SHP77 (cell line): ENCODE measurements at regions not wholly inside any gene's neighbourhood (a gene's known extent, or its start where the extent isn't known, plus 50 kb on each side); places are given as distances from the start of the nearest gene placed in this dataset.
A peak's percentile ranks its signal among the peaks of the same experiment; 100 is the strongest.

Experiments
- DNase-seq, 2 experiments: peaks; one replicate each; lab custom pipeline; 2025; lab: John Stamatoyannopoulos, UW

DNA sequence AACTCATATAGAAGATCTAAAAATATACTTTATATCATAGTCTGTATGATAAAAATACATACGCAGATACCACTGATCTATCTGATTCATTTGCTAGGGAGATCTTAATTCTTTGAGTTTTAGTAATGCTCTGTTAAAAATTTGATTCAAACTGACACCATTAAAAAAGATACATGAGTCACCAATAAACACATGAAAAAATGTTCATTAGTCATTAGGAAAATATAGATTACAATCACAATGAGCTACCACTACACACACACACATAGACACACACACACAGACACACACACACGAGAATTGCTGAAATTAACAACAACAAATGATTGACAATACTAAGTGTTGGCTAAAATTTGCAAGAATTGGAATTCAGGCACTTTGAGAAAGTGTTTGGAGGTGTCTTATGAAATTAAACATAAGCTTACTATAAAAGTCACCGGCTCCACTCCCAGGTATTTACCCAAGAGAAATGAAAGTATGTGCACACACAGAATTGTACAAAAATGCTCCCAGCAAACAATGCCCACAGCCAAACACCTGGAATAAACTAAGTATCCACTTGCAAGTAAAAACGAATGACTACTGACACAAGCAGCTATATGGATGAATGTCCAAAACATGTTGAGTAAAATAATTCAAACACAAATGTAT lies 117.7 kb upstream of the GGTLC1 start:
- no peak for DNase-seq

GRCh38 chr20:24102749-24103333 lies 114.3 kb upstream of the GGTLC1 start:
- DNase-seq: no peak

DNA sequence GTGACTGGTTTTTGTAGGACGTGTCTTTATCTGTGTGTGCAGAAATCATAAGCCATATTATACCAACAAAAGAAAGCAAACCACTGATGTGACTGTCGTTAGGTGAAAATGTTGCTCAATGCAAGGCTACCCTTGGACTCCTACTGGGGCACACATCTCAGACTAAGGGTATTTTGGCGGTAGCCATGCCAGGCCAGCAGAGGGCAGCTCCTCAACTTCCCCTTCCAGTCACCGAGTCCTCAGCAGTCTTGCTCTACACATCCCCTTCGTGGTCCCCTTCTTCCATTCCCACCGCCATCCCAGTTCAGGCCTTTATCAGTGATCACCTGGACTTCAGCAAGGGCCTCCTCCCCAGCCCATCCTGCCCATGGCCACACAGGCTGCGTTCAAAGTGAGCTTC lies 113.7 kb upstream of the GGTLC1 start:
- DNase-seq: peak; percentile 25 to 26

DNA sequence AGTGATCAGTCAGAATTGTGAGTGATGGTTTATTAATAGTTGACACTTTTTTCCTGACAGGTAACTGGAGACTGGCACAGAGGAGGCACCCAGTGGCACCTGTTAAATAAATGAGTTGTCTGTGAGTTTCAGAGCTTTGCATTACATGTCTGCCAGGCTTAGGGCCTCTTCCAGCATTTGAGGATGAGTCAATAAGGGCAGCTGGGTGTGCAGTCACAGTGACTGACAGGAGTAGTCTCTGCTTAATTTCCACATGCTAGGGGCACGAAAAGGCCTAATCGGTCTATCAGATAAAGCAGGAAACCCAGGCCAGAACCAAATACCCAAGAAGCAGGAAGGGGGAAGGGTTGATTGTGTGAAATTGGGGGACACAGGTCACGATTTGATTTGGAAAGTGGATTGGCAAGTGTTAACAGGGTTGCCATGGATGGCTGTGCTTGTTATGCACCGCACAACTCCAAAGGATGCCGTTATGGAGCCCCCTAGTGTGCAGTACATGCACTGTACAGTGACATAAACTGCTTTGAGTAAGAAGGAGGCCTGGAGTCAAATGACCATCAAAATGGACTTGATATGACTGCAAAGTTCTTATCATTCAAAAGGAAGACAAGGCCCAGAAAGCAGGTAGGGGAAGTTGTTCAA lies 111.9 kb upstream of the GGTLC1 start:
- peak; percentile 47 to 72 for DNase-seq

DNA sequence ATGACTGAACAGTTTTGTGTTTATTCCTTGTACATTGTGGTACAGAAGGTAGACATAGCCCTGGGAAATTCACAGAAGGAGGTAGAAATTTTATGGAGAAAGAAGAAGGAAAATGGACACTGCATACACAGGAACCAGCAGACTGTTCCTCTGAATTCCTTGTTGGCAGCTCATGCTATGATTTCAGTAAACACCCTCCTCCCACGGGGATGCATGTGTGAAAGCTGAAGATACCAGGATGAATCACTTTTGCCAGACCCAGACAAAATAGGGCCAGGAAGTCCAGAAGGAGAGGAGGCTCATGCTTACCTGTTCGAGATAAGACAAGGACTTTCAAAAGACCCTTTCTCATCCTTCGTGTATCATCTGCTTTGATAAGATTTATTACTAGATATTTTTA lies 110.3 kb upstream of the GGTLC1 start:
- no peak for DNase-seq

DNA sequence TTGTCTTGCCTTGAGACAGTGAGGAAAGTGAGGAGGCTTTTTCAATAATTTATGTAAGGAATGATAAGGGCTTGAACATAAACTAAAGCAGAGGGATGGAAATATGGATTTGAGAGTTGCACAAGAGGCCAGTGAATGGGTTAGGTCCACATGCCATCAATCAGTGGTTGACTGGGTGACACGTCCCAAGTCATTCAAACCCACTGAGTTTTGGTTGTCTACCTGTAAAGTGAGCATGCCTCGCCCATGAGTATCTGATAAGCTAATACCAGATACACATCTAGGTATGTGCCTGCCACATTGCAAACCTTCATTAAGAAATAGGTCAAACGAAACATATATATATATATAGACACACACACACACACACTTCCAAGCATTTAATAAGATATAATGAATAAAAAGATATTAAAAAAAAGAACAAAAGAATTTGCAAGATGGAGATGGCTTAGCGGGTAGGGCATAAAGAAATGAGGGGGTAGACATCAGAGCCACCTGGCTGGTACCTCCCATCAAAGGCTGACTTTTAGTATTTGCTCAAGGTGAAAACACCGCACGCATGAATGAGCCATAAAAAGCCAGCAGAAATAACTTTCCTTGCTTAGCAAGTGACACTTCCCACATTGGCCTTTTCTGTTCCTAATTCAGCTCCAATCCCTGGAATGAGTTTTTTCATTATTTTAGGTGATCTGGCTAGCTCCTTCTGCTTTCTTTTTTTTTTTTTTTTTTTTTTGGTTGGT lies 109.1 kb upstream of the GGTLC1 start:
- DNase-seq: no peak

DNA sequence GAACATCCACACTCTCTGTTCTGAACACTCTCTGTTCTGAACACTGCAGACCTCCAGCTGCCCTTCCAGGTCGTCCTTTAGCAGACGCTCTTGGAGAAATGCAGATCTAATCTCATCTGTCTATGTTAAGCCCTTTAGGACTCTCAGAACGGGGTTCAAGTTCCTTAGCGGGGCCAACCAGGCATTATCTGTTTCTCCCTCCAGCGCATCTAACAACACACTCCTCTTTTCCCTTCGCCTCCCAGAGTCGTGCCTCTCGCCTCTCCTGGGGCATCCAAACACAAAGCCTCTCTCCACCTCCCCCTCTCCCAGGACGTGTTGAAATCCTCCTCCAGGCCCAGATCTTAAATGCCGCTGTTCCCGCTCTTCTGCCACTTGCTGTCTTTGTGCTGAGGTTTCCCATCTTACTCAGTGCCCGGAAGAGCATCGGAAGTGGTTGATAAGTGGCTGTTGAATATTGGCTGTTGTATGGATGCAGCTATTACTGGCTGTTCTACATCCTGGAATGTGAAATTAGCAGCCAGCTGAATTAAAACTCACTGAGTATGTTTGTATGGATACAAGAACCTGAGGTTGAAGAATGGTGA lies 108.4 kb upstream of the GGTLC1 start:
- DNase-seq: no peak

DNA sequence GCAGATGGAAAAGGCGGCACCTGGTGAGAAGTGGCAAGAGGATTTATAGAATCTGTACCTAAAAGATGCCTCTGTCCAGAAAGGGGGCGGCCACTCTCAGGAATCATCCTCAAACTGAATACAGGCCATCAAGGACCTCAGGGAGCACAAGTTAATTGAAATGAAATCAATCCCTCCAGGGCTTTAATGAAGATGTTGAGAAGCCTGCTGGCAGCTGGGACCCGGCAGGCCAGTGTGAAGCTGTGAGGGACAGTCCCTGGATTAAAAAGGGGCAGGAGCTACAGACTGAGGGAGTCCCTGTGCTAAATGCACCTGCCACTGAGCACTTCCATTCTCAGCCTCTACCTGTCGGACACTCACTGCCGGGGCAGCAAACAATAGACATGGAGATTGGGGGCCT lies 107.7 kb upstream of the GGTLC1 start:
- DNase-seq: no peak

DNA sequence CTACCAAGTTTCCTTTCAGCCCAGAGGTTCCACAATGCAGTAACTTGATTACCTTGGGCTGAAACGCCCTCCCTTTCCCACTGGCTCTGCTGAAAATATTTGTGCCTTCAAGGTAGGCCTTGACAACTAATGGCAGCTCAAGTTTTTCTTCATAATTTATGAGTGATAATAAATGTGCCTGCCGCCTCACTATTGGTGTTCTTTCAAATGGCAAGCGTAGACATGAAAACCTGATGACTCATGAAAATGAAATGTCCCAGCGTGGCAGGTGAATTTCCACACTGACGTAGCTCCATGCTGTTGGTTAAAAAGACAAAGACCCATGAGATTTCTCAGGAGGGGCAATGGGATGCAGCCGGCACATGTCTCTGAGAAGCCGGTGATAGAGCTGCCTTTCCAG lies 107.2 kb upstream of the GGTLC1 start:
- DNase-seq: no peak

GRCh38 chr20:24095303-24095702 lies 106.7 kb upstream of the GGTLC1 start:
- DNase-seq: no peak

DNA sequence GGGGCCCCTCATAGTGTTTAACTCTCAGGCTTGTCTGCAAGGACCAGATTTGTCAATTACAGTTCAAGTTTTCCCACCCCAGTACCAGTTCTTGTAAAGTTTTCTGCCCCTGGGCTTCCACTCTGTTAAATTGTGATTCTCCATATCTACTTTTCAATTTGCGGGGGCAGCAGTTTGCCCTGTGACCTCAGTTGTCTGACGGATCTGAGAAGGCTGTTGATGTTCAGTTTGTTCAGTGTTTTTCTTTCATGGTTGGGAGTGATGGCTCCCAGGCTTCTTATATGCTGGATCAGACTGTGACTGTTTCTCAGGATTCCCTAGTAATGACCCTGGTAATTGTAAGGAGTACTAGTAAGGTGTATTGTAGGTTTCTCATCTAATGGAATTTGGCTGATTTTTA lies 101.0 kb upstream of the GGTLC1 start:
- DNase-seq: no peak

- DNase-seq: no peak
Measured at GRCh38 chr20:24086121-24086520, 97.5 kb upstream of the GGTLC1 start.

DNA sequence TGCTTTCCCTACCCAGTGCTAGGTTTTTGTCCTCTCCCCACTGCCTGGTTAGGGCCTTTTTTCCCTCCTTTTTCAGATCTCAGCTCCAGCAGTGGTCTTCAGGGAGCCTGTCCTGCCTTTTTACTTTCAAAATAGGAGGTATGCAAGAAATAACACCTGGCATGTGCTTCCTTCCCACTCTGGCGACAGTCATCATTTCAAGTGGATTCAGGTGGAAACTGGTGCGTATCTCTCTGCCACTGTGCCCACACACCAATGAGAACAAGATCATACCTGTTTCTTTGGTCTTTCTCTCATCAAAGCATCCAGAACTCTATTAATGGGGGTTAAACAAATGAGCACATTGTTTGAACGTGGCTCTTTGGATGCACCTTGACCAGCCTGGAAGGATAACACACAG lies 95.7 kb upstream of the GGTLC1 start:
- DNase-seq: no peak

GRCh38 chr20:24081077-24081476 lies 92.5 kb upstream of the GGTLC1 start:
- DNase-seq: no peak

- no peak for DNase-seq
Measured at GRCh38 chr20:24079661-24080412, 91.3 kb upstream of the GGTLC1 start.

DNA sequence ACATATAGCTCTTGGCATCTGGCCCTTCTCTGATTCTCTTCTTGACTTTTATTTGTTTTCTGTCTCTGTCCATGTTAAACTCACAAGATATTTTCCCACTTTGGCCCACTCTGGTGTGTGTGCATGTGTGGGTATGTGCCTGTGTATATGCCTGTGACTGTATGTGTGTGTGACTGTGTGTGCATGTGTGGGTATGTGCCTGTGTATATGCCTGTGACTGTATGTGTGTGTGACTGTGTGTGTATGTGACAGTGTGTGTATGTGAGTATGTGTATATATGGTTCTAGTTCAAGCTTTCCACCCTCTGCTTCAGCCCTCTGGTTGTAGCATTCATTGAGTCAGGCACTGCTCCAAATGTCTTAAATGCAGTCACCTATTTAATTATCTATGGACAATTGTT lies 88.6 kb upstream of the GGTLC1 start:
- no peak for DNase-seq

DNA sequence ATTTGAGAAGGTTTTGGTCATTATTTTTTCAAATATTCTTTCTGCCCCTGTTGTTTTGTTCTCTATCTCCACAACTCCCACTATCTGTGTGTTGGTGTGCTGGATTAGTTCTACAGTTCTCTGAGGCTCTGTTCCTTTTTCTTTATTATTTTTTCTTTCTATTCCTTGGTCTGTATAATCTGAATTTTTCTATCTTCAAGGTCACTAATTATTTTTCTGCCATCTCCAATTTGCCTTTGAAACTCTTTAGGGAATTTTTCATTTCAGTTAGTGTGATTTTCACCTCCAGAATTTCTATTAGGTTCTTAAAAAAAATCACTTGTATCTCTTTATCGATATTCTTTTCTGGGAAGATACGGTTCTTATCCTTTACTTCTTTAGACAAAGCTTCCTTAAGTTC lies 82.1 kb upstream of the GGTLC1 start:
- no peak for DNase-seq

DNA sequence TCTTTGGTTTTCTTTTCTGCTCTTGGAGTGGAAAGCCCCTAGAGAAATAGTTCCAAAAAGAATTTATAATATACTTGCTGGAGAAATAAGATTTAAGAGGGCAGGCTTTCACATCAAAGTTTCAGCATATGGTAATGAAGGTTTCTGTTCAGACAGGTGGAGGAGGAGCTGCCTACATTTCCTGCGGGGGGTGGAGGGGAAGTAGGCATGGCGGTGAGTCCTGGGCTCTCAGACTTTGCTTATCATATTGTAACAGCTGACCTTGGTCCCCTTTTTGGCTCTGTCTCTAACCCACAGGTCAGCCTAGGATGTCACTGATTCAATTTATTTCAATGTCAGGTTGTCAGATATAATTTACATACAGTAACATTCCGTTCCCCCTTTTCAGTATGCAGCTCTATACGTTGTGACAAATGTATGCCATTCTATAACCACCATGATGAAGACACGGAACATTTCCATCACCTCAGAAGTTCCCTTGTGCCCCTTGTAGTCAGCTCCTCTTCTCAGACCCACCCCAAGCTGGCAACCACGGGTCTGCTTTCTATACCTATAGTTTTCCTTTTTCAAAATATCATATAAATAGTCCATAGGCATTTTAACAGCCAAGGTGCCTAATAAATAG lies 77.6 kb upstream of the GGTLC1 start:
- no peak for DNase-seq

GRCh38 chr20:24064915-24065314 lies 76.3 kb upstream of the GGTLC1 start:
- DNase-seq: no peak

DNA sequence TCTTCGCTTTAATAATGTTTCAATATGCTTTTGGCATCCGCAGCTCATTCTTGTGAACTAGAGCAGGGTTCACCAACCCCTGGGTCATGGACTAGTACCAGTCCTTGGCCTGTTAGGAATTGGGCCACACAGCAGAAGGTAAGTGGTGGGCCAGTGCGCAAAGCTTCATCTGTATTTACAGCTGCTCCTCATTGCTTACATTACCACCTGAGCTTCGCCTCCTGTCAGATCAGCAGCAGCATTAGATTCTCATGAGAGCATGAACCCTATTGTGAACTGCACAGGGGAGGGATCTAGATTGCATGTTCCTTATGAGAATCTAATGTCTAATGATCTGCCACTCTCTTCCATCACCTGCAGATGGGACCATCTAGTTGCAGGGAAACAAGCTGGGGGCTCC lies 75.5 kb upstream of the GGTLC1 start:
- no peak for DNase-seq

DNA sequence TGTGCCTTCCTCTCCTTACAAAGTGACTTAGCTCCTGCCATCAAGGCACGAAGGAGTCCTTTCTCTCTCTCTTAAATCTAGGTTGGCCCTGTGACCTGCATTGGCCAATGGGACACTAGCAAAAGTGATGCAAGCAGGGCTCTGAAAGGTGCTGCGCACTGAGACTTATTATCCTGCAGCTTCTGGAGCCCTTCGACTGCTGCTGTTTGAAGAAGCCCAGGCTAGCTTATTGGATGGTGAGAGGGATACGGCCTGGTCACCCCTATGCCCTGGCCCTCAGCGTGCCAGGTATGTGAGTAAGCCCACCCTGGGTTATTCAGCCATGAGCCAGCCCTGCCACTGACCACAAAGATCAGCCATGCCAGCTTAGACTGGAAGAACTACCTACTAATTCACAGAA lies 74.5 kb upstream of the GGTLC1 start:
- DNase-seq: no peak
